Activated T-helper 1 cell treated with Interleukin-2 at 50 U/mL for 16 hours (primary cell): ENCODE measurements at regions not wholly inside any gene's neighbourhood (a gene's known extent, or its start where the extent isn't known, plus 50 kb on each side); places are given as distances from the start of the nearest gene placed in this dataset.

Source experiments
- DNase-seq: peaks from one replicate; pipeline ENCODE4 v3.0.0-alpha.2; 2020; ENCODE audit warnings: low read depth

DNA sequence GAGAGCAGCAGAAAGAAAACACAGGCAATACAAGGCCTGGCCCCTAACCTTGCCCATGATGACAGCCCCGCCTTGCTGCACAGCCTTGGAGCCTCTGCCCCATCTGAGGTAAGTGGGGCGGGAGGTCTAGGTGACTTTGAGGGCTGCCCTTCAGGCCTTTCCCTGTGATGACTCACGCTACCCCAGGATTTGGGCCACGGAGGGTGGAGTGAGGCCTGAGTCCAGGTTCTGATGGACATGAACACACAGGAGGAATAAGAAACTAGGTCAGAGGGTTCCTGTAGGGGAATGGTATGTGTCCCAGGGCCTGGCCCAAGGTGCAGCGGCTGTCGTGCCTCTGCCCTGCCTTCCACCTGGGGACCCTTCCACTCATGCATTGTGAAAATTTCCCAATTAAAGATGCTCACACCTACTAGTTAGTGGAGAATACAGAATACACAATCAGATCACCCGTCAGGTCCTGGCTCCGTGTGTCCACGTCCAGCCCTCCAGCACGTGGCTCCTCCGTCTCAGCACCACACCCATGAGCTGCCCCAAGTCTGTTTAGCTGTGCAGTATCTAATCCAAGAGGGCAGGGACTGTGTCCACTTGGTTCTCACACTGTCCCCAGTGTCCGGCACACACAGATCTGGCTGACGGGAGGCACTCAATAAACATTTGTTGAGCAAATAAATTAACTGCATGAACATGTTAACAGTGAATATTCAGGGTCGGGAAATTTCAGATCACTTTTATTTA is 111.0 kb downstream of the CHST1 start:
- DNase-seq: no peak

DNA sequence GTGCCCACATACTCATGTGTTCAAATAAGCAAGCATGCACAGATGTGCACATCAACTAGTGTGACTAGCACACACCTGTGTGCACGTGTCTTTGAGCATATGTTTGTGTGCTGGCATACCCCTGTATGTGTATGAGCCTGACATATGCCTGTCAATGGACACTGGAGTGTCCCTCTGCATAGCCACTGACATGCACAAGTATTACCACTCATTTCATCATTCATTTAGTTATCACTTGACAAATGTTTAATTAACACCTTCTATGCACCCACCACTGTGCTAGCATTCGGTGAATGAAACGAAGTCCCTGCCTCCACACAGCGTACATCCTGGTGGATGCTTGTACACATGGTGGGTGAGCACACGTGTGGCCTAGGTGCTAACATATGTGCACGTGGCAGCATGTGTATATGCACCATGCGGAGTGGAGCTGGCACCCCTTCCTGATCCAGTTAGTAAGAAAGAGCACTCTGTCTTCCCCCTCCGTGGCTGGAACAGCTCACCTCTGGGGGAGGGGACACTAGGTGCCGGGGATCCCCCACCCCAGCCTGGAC is 112.0 kb downstream of the CHST1 start:
- no peak for DNase-seq

DNA sequence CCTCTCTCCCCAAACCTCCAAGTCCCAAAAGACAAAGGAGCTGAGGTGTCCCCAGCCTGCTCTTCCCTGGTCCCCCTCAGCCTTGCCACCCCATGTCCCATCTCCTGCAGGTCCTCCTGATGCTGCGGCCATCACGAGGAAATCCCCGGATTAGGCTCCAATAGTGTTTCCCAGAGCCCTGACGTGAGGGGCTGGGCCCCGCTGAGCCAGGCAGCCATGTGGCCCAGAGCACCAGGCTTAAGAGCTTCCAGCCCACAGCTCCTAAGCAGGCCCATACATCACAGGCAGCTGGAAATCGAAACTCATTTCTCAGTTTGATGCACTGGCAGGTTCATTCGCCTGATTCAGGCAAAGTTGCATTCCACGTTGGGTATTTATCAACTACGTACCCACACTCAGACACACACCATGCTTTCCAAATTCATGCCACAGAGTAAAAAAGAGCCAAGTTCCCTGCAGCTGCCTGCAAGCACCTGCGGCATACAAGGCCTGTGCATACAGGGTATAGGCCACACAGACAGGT is 114.2 kb downstream of the CHST1 start:
- no peak for DNase-seq

DNA sequence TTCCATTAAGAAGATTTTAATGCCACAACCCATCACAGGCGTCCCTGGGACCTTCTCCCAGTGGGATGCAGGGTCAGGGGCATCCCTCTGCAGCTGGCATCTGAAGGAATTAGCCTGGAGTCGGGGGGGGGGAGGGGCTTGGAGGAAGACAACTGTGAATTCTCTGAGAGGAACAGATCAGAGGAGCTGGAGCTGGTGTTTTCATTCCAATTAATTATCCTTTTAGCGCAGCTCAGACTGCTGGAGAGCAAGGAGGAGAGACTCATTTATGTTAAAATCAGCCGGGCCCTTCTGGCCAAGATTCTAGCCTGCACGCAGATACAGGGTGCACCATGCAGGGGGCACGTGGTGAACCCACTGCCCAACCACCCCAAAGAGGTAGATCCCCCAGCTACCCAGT is 116.2 kb downstream of the CHST1 start:
- DNase-seq: no peak

GRCh38 chr11:45546366-45546765 is 119.1 kb downstream of the CHST1 start:
- no peak for DNase-seq

DNA sequence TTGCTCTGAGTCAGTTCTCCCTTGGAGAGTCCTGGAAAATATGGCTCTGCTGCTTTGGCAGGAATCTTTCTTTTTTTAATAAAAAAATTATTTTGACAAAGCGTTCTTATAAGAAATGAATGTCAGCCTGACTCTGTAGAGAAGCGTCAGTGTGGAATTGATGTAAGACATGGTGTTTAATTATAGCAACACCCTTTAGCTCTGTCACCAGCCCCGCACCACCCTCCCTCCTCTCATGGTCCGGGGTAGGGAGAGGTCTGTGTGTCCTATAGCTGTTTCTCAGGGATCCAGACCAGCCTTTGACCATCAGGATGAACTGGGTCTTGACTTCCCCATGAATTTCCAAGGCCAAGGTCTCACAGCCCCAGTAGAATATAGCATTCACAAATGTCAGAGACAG is 120.6 kb downstream of the CHST1 start:
- DNase-seq: no peak

GRCh38 chr11:45543808-45544422 is 121.5 kb downstream of the CHST1 start:
- no peak for DNase-seq

- no peak for DNase-seq
Observed at GRCh38 chr11:45543081-45543480, 122.3 kb downstream of the CHST1 start.

DNA sequence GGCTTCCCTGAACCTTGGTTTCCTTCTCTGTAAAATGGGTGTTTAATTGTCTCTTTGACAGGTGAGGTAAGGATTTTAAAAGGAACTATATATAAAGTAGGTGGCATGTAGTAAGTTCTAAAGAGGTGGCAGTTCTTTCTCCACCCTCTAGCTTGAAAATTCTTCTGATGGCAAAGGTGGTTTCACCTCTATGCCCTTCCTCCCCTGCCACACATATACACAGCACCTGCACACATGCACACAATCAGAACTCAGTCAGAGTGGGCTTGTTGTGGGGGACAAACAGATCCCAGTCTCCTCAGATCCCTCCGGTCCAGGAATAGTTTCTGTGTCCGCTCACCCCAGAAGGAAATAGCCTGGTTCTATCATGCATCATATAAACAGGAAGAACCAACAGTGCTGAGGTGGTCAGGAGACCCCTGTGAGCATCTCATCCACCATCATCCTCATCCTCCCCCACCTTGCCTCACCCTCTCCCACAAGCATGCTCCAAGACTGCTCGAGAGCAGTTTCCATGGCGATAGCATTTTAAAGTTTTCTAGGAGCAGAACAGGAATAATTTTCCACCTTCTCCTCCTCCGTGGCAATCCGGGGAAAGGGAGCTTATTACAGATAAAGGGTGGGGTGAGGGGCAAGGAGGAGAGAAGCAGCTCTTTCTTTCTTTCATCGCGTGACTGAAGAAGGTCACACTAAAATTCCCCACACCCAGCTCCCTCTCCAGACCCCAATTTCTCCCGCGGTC is 123.6 kb downstream of the CHST1 start:
- no peak for DNase-seq

DNA sequence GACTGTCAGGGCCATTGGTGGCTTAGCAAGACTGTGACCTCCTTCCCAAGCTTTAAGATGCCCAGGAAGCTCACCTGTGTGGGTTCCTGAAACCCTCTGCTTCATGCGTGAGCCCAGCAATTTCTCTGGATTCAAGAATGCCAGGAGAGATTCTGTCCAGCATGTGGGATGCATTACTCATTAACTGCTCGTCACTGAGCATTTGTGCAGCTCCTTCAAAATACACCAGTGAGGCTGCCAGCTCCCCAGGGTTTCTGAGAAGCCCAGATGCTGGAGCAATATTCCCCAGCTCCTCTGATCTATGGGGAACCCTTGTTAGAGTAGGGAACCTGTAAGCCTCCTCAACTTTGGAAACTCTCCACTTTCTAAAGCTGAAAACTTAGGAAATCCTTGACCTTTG is 126.5 kb downstream of the CHST1 start:
- DNase-seq: no peak

GRCh38 chr11:45538363-45538762 is 127.1 kb downstream of the CHST1 start:
- no peak for DNase-seq

GRCh38 chr11:45537614-45538013 is 127.8 kb downstream of the CHST1 start:
- DNase-seq: no peak

GRCh38 chr11:45535033-45535432 is 130.4 kb downstream of the CHST1 start:
- DNase-seq: no peak

DNA sequence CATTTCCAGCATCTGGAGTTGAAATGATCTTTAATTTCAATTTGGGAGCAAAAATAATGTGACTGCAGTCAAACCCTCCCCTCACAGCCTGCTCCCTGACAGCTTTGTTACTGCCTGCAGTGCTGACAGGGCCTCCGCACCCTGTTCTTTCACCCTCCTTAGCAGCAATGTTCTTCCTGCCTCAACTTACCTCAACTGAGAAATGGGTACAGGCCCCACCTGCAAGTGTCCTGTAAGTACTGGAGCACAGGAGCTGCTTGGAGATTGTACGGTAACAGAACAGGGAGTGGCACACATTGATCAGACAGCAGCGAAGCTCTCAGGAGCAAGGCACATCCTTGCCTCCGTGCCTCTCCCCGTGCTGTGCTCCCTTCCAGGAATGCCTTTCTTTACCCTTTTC is 131.3 kb downstream of the CHST1 start:
- no peak for DNase-seq

DNA sequence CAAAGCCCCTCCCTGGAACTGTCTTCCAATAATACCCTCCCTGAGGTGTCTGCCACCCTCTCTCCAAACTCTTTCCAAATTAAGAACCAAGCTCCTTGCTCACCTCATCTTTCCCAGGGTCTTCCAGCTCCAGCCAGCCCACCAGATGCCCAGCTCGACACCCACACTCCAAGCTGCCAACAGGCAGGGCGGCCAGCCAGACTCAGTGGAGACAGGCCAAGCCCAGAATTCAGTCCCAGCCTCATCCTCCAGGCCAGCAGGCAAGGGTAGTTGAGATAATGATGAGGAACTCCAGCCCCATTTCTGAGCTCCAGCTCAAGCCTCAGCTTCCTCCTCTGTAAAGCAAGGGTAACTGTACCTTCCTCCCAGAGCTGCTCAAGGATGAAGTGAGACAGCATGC is 132.9 kb downstream of the CHST1 start:
- DNase-seq: no peak

GRCh38 chr11:45530776-45531175 is 134.6 kb downstream of the CHST1 start:
- DNase-seq: no peak

DNA sequence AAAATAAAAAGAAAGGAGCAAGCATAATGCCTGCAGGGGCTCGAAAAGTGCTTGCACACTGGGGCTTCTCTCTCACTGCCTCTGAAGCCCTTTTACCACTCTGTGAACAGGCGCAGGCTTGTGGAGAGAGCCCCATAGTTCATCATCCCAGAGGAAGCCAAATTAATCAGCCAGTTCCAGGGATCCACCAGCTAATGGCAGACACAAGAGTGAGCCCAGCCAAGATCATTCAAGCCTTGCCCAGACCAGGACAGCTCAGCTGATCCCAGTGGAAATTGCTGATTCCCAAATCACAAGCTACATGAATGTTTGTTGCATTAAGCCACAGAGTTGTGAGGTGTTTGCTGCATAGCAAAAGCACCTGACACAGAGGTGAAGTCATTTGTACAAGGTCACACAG is 135.3 kb downstream of the CHST1 start:
- no peak for DNase-seq

GRCh38 chr11:45528435-45528834 is 137.0 kb downstream of the CHST1 start:
- DNase-seq: no peak

DNA sequence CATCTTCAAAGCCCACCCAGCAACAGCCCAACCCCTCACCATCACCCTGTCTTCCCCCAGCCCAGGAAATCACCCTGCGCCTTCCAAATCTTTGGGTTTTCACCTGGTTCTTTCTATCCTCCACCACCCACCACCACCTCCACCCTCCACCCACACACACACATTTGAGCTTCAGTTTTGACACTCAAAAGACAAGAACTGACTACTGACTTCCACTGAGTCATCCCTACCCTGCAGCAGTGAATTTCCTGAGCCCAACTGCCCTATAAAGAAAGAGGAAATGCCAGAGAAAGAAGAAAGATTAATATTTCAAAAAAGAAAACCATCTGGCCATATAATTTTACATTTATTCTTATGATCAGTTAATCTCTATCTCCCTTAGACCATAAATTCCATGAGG is 137.5 kb downstream of the CHST1 start:
- DNase-seq: no peak

DNA sequence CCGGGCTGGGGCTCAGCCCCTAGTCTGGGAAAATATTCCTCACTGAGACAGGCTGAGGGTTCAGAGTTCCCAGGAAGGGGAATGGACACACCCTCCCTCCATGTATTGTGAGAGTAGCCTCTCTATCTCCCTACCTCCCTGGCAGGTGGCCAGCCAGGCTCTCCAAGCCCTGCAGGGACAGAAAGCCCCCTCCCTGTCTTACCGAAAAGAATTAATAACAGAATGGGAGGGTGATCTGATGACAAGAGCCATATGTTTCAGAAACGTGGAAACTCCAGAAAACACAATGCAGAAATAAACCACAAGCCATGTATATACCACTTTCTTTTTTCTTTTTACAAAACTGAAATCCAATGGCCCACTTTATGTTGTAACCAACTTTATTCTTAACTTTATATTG is 140.0 kb downstream of the CHST1 start:
- DNase-seq: no peak

DNA sequence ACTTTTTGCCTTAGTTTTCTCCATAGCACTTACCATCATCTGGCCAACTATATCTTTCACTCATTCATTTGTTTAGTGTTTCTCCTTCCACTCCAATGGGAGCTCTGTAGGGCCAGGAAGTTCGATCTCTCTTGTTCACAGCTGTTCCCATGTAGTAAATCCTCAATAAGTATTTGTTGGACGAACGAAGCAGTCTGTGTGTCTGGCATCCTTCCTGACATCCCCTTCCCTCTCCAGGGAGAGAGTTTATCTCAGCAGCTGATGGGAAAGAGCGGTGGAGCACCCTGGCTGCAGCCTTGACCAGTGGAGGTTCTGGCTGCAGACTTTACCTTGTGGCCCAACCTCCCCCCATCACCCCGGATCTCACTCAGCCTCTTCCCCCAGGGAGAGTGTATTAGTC is 141.7 kb downstream of the CHST1 start:
- no peak for DNase-seq

DNA sequence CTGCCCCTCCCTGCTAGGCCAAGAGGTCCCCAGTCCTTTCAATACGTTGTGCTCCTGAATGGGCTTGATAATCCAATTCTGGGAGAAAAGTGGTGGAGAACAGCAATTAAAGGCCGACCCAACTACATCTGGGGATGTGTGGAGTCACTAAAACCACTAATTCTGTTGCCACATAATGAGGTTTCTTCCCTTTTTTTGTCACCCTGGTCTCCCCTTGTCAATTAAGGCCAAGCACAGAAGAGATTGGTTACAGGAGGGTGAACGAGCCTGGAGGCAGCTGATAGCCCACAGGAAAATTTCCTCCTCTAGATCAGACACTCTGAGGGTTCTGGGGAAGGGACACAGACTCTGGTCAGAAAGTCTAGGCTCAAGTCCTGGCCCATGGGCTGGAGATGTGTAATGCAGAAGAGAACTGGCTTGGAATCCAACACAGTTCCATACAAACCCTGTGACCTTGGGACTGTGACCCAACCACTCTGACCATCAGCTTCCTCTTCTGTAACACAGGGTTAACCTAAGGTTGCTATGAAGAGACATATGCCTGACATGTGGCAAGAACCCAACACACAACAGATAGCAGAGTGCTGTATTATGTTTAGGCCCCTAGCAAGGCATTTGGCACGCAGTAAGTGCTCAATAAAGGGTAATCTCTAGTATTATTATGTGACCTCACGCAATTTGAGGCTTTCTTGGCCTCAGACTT is 146.4 kb downstream of the CHST1 start:
- no peak for DNase-seq
